ENCODE measurements at regions not wholly inside any gene's neighbourhood (a gene's known extent, or its start where the extent isn't known, plus 50 kb on each side); places are given as distances from the start of the nearest gene placed in this dataset.

- H3K4me3 ChIP-seq (replicated peaks in 1 of 3; ENCODE audit: insufficient read depth in 1 of 3, low read depth in 1 of 3, low read length in 3 of 3): no peak overlapping the region
- H3K79me2 ChIP-seq (ENCODE audit: control insufficient read depth, insufficient read depth, low read length): no peaks in the 10 kb centered on the region
- H3K4me2 ChIP-seq (ENCODE audit: insufficient read depth, low read length): no peak overlapping the region
- no peaks in the 10 kb centered on the region for H4K20me1 ChIP-seq (replicated peaks; ENCODE audit: control insufficient read depth, extremely low read depth, insufficient read depth, low read length)
- H3K9me3 ChIP-seq (replicated peaks; ENCODE audit: control insufficient read depth, insufficient read depth, low read length): no peaks in the 10 kb centered on the region
- H3K27ac ChIP-seq (ENCODE audit: insufficient read depth, low read depth, low read length): no peak overlapping the region
- H3K4me1 ChIP-seq (ENCODE audit: control insufficient read depth, extremely low read depth, insufficient read depth, low read length): no peaks in the 10 kb centered on the region
- ChIA-PET CTCF (interaction anchor here (1.6 kb wide), 1 partner anchor 9 kb away, joined by 3 read pairs; no protein-coding TSS in a partner anchor), POLR2A (no interaction called here)
- H3K9me1 ChIP-seq (replicated peaks; ENCODE audit: control insufficient read depth, extremely low read depth, insufficient read depth, low read length): no peaks in the 10 kb centered on the region
- TF ChIP-seq MAX (IDR thresholded peaks at IDR 0.05; ENCODE audit: insufficient read depth, insufficient read length): no peak
- no peak for TF ChIP-seq GATA2 (IDR thresholded peaks at IDR 0.05; ENCODE audit: insufficient read depth, insufficient read length, low read depth, low read length)
- no peak for TF ChIP-seq MYC (IDR thresholded peaks at IDR 0.05; ENCODE audit: low read depth, low read length)
- TF ChIP-seq FOS (IDR thresholded peaks at IDR 0.05; ENCODE audit: borderline replicate concordance, insufficient read depth, low read length): no peak
- no peak for TF ChIP-seq POLR2A (IDR thresholded peaks at IDR 0.05; ENCODE audit: low read depth, low read length)
- TF ChIP-seq CTCF (IDR thresholded peaks at IDR 0.05; ENCODE audit: extremely low read depth in 1 of 2, insufficient read depth in 1 of 2, low read depth in 1 of 2, low read length in 2 of 2): no peak
- TF ChIP-seq JUN (IDR thresholded peaks at IDR 0.05; ENCODE audit: borderline replicate concordance, insufficient read depth, insufficient read length, low read depth): no peak
- no peak for TF ChIP-seq EZH2 (IDR thresholded peaks at IDR 0.05; ENCODE audit: borderline replicate concordance, low read depth, low read length, severe bottlenecking)
- no peak for TF ChIP-seq POLR2AphosphoS5 (IDR thresholded peaks at IDR 0.05; ENCODE audit: insufficient read depth, low read depth, low read length)
- no peaks in the 10 kb centered on the region for H3K27me3 ChIP-seq (ENCODE audit: control insufficient read depth in 2 of 2, insufficient read depth in 2 of 2, low read length in 2 of 2)
- no peak for DNase-seq (ENCODE audit: low read depth, low spot score)
- no peak for FAIRE-seq
- no TSS peak for BruUV-seq (replicated peaks)
- H3K36me3 ChIP-seq (ENCODE audit: control insufficient read depth in 2 of 2, extremely low read depth in 1 of 2, insufficient read depth in 2 of 2, low read length in 2 of 2): no peaks in the 10 kb centered on the region
- no peak overlapping the region for H3K9ac ChIP-seq (replicated peaks; ENCODE audit: extremely low read depth, insufficient read depth, low read length)
- intact Hi-C loops (cut with micrococcal nuclease) (no loop called here), dilution Hi-C loops (cut with MboI; ENCODE audit: extremely low pct_ligation_motif_present, low sequenced_read_pairs) (no loop called here)
- no peak overlapping the region for H2AFZ ChIP-seq (ENCODE audit: low read depth, low read length)
Measured at GRCh38 chr2:62627667-62628066, 77.8 kb upstream of the EHBP1 start.
